SK-N-SH treated with all-trans-retinoic acid at 6 μM for 48 hours (cell line): ENCODE measurements at regions not wholly inside any gene's neighbourhood (a gene's known extent, or its start where the extent isn't known, plus 50 kb on each side); places are given as distances from the start of the nearest gene placed in this dataset.

Experiments used
- ARNTL ChIP-seq: fragments of 450-650 bp; formaldehyde crosslinking; IDR thresholded peaks from 2 replicates; pipeline ENCODE4 v1.5.0; 2020; ENCODE audit warnings: low read depth, mild to moderate bottlenecking, moderate library complexity, borderline replicate concordance
- BACH2 ChIP-seq: fragments of 250-450 bp; sonication (Bioruptor Pico); IDR thresholded peaks from 2 replicates; pipeline ENCODE4 v1.9.0; 2021; ENCODE audit warnings: mild to moderate bottlenecking, borderline replicate concordance
- CSDC2 ChIP-seq: fragments of 250-450 bp; sonication (Bioruptor Pico); IDR thresholded peaks from 2 replicates; pipeline ENCODE4 v1.5.0; 2020; ENCODE audit warnings: mild to moderate bottlenecking, moderate library complexity
- ESRRG ChIP-seq: fragments of 250-450 bp; sonication (Bioruptor Pico); IDR thresholded peaks from 2 replicates; pipeline ENCODE4 v1.6.1; 2021; ENCODE audit warnings: mild to moderate bottlenecking
- GLIS3 ChIP-seq: fragments of 250-450 bp; sonication (Bioruptor Pico); IDR thresholded peaks from 2 replicates; pipeline ENCODE4 v1.5.0; 2020; ENCODE audit warnings: mild to moderate bottlenecking, moderate library complexity
- RARB ChIP-seq: fragments of 250-450 bp; sonication (Bioruptor Pico); IDR thresholded peaks from 2 replicates; pipeline ENCODE4 v1.8.0; 2021; ENCODE audit warnings: mild to moderate bottlenecking, moderate library complexity
- ZFP3 ChIP-seq: fragments of 250-450 bp; sonication (Bioruptor Pico); IDR thresholded peaks from 2 replicates; pipeline ENCODE4 v1.5.0; 2020; ENCODE audit warnings: mild to moderate bottlenecking, moderate library complexity
- ZFP30 ChIP-seq: fragments of 450-650 bp; formaldehyde crosslinking; IDR thresholded peaks from 2 replicates; pipeline ENCODE4 v1.5.0; 2022; ENCODE audit warnings: mild to moderate bottlenecking, moderate library complexity
- ZNF565 ChIP-seq: fragments of 450-650 bp; formaldehyde crosslinking; conservative IDR thresholded peaks from 2 replicates; pipeline ENCODE4 v1.5.0; 2020; ENCODE audit warnings: low read depth, mild to moderate bottlenecking, moderate library complexity
- TF ChIP-seq, protein P1 (sequence below): fragments of 250-450 bp; sonication (Bioruptor Pico); IDR thresholded peaks from 2 replicates; pipeline ENCODE4 v1.8.0; 2020; ENCODE audit warnings: mild to moderate bottlenecking, moderate library complexity, borderline replicate concordance

DNA sequence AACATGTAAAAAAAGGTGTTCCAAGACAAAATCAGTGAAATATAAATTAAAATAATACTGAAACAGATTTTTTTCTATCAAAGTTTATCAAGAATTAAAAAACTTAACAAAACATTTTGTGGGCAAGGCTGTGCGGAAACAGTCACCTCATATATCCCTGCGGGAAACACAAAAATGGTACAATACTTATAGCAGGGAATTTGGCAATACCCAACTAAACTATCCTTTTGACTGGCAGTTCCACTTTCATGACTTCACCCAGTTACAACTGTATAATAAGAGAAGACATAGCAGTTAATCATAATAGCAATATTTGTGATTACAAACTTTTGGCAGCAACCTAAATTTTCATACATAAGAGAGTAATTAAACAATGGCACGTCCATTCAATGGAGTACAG lies 121.5 kb upstream of the EGLN3 start:
- TF ChIP-seq, protein P1, sequence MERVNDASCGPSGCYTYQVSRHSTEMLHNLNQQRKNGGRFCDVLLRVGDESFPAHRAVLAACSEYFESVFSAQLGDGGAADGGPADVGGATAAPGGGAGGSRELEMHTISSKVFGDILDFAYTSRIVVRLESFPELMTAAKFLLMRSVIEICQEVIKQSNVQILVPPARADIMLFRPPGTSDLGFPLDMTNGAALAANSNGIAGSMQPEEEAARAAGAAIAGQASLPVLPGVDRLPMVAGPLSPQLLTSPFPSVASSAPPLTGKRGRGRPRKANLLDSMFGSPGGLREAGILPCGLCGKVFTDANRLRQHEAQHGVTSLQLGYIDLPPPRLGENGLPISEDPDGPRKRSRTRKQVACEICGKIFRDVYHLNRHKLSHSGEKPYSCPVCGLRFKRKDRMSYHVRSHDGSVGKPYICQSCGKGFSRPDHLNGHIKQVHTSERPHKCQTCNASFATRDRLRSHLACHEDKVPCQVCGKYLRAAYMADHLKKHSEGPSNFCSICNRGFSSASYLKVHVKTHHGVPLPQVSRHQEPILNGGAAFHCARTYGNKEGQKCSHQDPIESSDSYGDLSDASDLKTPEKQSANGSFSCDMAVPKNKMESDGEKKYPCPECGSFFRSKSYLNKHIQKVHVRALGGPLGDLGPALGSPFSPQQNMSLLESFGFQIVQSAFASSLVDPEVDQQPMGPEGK = no peak
- no peak for TF ChIP-seq RARB (CRISPR knock-in tag)
- no peak for TF ChIP-seq CSDC2 (CRISPR knock-in tag)
- TF ChIP-seq BACH2 (CRISPR knock-in tag) = no peak
- TF ChIP-seq ZFP30 (CRISPR knock-in tag) = no peak
- TF ChIP-seq ARNTL (CRISPR knock-in tag) = no peak
- no peak for TF ChIP-seq ESRRG (CRISPR knock-in tag)
- no peak for TF ChIP-seq ZFP3
- TF ChIP-seq GLIS3 (CRISPR knock-in tag) = no peak
- no peak for TF ChIP-seq ZNF565
